ENCODE measurements at regions not wholly inside any gene's neighbourhood (a gene's known extent, or its start where the extent isn't known, plus 50 kb on each side); places are given as distances from the start of the nearest gene placed in this dataset.

- DNase-seq, result no peak
Observed at GRCh38 chr12:67797753-67798152, 149.2 kb downstream of the DYRK2 start.

- no peak for DNase-seq
Observed at GRCh38 chr12:67798768-67799167, 150.2 kb downstream of the DYRK2 start.

- DNase-seq, result no peak
Observed at GRCh38 chr12:67802731-67803130, 154.2 kb downstream of the DYRK2 start.

GRCh38 chr12:67803278-67803993, 154.9 kb downstream of the DYRK2 start:
- no peak for DNase-seq

- DNase-seq, result no peak
Observed at GRCh38 chr12:67804168-67804567, 155.6 kb downstream of the DYRK2 start.

GRCh38 chr12:67807814-67808213, 159.3 kb downstream of the DYRK2 start:
- DNase-seq, result no peak

- no peak for DNase-seq
Observed at GRCh38 chr12:67810166-67810565, 161.6 kb downstream of the DYRK2 start.

GRCh38 chr12:67811437-67812361, 163.2 kb downstream of the DYRK2 start:
- DNase-seq, result no peak

GRCh38 chr12:67813456-67813904, 164.9 kb downstream of the DYRK2 start:
- no peak for DNase-seq

GRCh38 chr12:67816269-67816668, 167.7 kb downstream of the DYRK2 start:
- no peak for DNase-seq

GRCh38 chr12:67818459-67818903, 169.9 kb downstream of the DYRK2 start:
- no peak for DNase-seq

GRCh38 chr12:67819902-67820301, 169.3 kb upstream of the IFNG-AS1 start:
- DNase-seq, result no peak

- DNase-seq, result no peak
Observed at GRCh38 chr12:67820694-67821093, 168.6 kb upstream of the IFNG-AS1 start.

- no peak for DNase-seq
Observed at GRCh38 chr12:67822826-67823225, 166.4 kb upstream of the IFNG-AS1 start.

GRCh38 chr12:67826148-67826547, 163.1 kb upstream of the IFNG-AS1 start:
- DNase-seq, result no peak

GRCh38 chr12:67826946-67827720, 162.1 kb upstream of the IFNG-AS1 start:
- DNase-seq, result no peak

GRCh38 chr12:67827820-67828383, 161.3 kb upstream of the IFNG-AS1 start:
- no peak for DNase-seq

- no peak for DNase-seq
Observed at GRCh38 chr12:67829896-67830295, 159.4 kb upstream of the IFNG-AS1 start.

- DNase-seq, result no peak
Observed at GRCh38 chr12:67832155-67832554, 157.1 kb upstream of the IFNG-AS1 start.

- DNase-seq, result no peak
Observed at GRCh38 chr12:67833602-67834001, 155.6 kb upstream of the IFNG-AS1 start.

- DNase-seq, result no peak
Observed at GRCh38 chr12:67837876-67838275, 151.4 kb upstream of the IFNG-AS1 start.

- DNase-seq, result no peak
Observed at GRCh38 chr12:67842124-67842523, 147.1 kb upstream of the IFNG-AS1 start.

GRCh38 chr12:67843257-67843656, 146.0 kb upstream of the IFNG-AS1 start:
- DNase-seq, result no peak

All from activated T-cell treated with anti-CD3 and anti-CD28 coated beads, Interleukin-2, amount 50 U/mL, for 1 hour (primary cell).